Aorta (tissue), 5 donors: ENCODE measurements at regions not wholly inside any gene's neighbourhood (a gene's known extent, or its start where the extent isn't known, plus 50 kb on each side); places are given as distances from the start of the nearest gene placed in this dataset.

Experiments used
- ATAC-seq: fragments of 200-7000 bp; cut with Tn5 transposase; one replicate; pipeline ENCODE4 v1.9.1; 2022; ENCODE audit warnings: moderate library complexity; ENCODE audit not compliant: low FRiP score
- DNase-seq, 2 donors: peaks; one replicate each; pipeline ENCODE4 v3.0.0-alpha.2; 2020
- H3K27ac ChIP-seq, 2 donors: one replicate each; pipeline ENCODE4 v1.5.1; 2013; ENCODE audit warnings: low read length in 2 of 2, mild to moderate bottlenecking in 2 of 2, moderate library complexity in 2 of 2, control low read depth in 1 of 2, inconsistent platforms in 1 of 2, low read depth in 1 of 2
- H3K27me3 ChIP-seq, 2 donors: one replicate each; pipeline ENCODE4 v1.6.1; 2013; ENCODE audit warnings: control low read depth in 1 of 2, low read length in 1 of 2, mild to moderate bottlenecking in 1 of 2, moderate library complexity in 1 of 2; ENCODE audit not compliant: insufficient read depth in 2 of 2, control insufficient read depth in 1 of 2
- H3K36me3 ChIP-seq, 2 donors: one replicate each; pipeline ENCODE4 v1.6.1; 2013; ENCODE audit warnings: control low read depth in 1 of 2, low read length in 1 of 2, mild to moderate bottlenecking in 1 of 2; ENCODE audit not compliant: insufficient read depth in 2 of 2, control insufficient read depth in 1 of 2
- H3K4me1 ChIP-seq, 2 donors: one replicate each; pipeline ENCODE4 v1.6.1; 2013; ENCODE audit warnings: low read length in 2 of 2, control low read depth in 1 of 2, mild to moderate bottlenecking in 1 of 2, moderate library complexity in 1 of 2; ENCODE audit not compliant: insufficient read depth in 2 of 2, control insufficient read depth in 1 of 2
- H3K4me3 ChIP-seq, 2 donors: one replicate each; pipeline ENCODE4 v1.5.1; 2013; ENCODE audit warnings: low read length in 2 of 2, control low read depth in 1 of 2, mild to moderate bottlenecking in 1 of 2
- H3K9me3 ChIP-seq: one replicate; pipeline ENCODE4 v1.6.1; 2013; ENCODE audit warnings: mild to moderate bottlenecking, low read length; ENCODE audit not compliant: control insufficient read depth
- WGBS, 2 donors: extraction: QIAGEN DNeasy Blood & Tissue Kit; methylation state at CpG; one replicate each; pipeline ENCODE4 v1.1.7; 2013; 5-methylcytosine and 5-hydroxymethylcytosine counted together
- intact Hi-C, 2 donors: fragments of 100-400 bp; cut with DNase I; formaldehyde crosslinking; loops; one replicate each; pipeline versions ENCODE4 v1.14.2 to v1.15.0; 2022
- donor health status: healthy with polysubstance abuse.
- donor health status: Bipolar disorder and iron deficiency.
- donor health status: DM: no; HTN: no; CAD: no.
- donor health status: DM: no; HTN: no; CAD: no.
- donor health status: DM: yes; HTN: yes; CAD: no.

DNA sequence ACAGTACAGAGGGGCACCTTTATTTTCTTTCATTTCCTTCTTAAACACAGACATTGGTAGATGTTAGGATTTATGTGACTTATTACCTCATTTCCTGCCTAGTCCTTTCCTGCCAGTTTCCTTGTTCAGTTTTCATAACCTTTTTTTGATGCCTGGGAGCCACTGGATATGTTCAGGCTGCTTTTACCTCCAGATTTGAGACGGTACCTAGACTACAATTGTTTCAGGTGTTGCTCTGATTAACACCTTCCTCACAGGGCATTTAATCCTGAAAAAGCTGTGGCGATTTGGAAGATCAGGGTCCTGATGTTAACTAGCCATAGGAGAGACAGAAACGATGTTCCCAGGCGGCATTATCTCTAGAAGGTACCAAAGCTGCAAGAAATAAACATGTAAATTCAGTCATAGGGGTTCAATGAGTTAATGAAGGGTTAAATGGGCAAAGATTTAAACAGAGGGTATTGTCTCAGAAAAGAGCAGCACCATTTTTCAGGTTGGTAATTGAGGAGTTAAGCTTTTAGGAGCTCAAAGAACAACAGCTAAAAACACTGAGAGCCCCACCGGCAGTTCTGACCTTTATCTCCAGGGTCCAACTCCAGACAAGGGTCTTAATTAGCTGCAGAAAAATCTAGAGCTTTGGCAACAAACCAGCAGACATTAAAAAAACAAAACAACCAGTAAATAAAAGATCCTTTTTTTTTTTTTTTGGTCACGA, 93.3 kb downstream of the HRH4 start:
- no peak overlapping the region for H3K27ac ChIP-seq
- H3K4me1 ChIP-seq = no peaks in the 10 kb centered on the region
- no peaks in the 10 kb centered on the region for H3K36me3 ChIP-seq
- intact Hi-C loops = no loop called here
- H3K27me3 ChIP-seq = no peaks in the 10 kb centered on the region
- ATAC-seq = no peak
- no peaks in the 10 kb centered on the region for H3K9me3 ChIP-seq
- no peak for DNase-seq
- WGBS, 2 donors = 53 to 54% methylated on average over 6 of the region's 6 CpGs
- no peak overlapping the region for H3K4me3 ChIP-seq

DNA sequence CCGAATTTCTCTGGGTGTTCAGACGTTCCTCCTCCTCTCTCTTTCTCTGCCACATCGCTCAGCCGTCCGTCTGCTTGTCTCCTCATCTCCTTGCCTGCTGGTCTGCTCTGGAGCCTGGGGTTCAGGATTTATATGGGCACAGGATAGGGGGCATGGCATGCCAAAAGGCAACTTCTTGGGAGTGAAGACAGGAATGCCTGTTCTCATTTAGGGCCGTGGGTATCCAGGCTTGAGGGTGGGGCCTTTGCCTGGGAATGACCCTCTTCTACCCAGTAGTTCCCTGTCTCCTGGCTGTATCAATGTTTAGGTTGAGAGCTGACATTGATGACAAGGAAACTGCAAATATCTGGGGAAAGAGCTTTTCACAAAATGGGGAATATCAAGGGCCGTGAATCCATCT, 98.0 kb downstream of the HRH4 start:
- H3K27ac ChIP-seq = no peak overlapping the region
- intact Hi-C loops = no loop called here
- no peaks in the 10 kb centered on the region for H3K27me3 ChIP-seq
- no peaks in the 10 kb centered on the region for H3K9me3 ChIP-seq
- H3K4me1 ChIP-seq = no peaks in the 10 kb centered on the region
- 61 to 65% methylated on average over 7 of the region's 7 CpGs for WGBS, 2 donors
- no peak for DNase-seq
- H3K4me3 ChIP-seq = no peak overlapping the region
- H3K36me3 ChIP-seq = no peaks in the 10 kb centered on the region
- no peak for ATAC-seq

DNA sequence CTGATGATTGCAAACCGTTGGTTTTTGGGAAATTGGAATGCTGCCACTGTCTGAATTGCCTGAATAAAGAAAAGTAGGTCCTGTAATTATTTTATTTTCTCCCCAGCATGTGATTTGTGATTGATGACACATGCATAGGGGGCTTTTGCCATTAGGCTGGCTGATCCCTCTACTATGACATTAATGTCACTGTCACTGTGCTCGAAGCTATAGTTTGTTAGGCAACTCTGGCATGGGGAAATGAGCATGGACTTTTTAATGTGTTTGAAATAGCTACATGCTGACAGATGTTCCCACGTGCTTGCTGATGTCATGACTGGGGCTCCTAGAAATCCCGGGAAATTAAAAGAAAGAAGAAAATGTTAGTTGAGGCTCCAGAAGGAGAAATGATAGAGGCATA, 99.1 kb downstream of the HRH4 start:
- 7 to 8% methylated on average over 4 of the region's 4 CpGs for WGBS, 2 donors
- H3K27ac ChIP-seq = no peak overlapping the region
- no peaks in the 10 kb centered on the region for H3K4me1 ChIP-seq
- no peaks in the 10 kb centered on the region for H3K27me3 ChIP-seq
- intact Hi-C loops = no loop called here
- no peaks in the 10 kb centered on the region for H3K36me3 ChIP-seq
- DNase-seq (no peak), ATAC-seq (no peak)
- no peak overlapping the region for H3K4me3 ChIP-seq
- H3K9me3 ChIP-seq = no peaks in the 10 kb centered on the region

DNA sequence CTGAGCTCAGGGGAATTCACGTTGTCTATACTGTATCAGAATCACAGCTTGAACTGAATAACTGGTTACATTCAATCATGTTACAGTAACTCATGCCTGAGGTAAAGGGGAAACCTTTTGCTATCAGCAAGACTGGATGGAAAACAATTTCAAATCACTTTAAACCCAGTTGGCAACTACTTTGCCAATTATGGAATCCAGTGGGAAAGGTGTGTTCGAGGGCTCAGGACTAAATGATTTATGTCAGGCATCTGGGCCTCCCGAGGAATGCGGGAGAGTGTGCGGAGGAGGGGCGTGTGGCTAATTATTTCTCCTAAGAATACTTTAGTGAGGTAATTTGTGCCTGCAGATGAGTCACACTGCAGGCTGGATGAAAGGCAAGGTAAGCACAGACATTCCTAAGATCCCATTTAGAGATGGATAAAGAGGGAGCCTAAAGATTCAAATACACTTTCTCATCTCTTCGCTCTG, 100.1 kb downstream of the HRH4 start:
- intact Hi-C loops = no loop called here
- Histone ChIP-seq H3K36me3 (no peaks in the 10 kb centered on the region), H3K4me1 (no peaks in the 10 kb centered on the region), H3K27me3 (no peaks in the 10 kb centered on the region), H3K4me3 (no peak overlapping the region), H3K27ac (no peak overlapping the region), H3K9me3 (no peaks in the 10 kb centered on the region)
- ATAC-seq (no peak), DNase-seq (no peak)
- WGBS, 2 donors = 32 to 38% methylated on average over 7 of the region's 7 CpGs

DNA sequence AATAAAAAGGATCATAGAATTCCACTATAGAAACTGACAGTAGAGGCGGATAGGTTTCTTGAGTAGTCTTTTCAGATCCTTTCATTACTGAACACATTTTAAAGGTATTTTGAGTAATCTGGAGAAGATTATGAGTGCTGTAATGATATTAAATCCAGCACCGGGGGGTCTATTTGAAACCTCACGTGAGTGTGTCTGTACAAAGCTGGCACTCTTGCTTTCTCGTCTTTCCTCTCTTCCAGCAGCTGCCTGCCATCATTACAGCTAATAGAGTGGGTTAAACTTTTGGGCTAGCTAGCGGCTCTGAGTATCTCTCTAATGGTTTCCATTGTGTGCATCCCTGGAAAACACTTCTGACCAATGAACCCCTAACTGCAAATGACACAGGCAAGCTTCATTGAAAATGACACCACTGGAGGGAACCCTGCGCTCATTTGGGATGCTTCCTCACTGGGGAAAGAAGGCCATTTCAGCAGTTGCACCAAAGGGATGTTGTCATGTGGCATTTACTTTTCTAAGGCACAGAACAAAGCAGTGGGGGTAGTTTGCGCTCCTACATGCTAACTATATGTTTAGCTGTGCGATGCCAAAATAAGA, 101.0 kb downstream of the HRH4 start:
- H3K4me1 ChIP-seq = no peaks in the 10 kb centered on the region
- 83 to 86% methylated on average over 8 of the region's 8 CpGs for WGBS, 2 donors
- H3K27me3 ChIP-seq = no peaks in the 10 kb centered on the region
- no peaks in the 10 kb centered on the region for H3K9me3 ChIP-seq
- DNase-seq (no peak), ATAC-seq (no peak)
- H3K27ac ChIP-seq = no peak overlapping the region
- intact Hi-C loops = no loop called here
- no peaks in the 10 kb centered on the region for H3K36me3 ChIP-seq
- no peak overlapping the region for H3K4me3 ChIP-seq

DNA sequence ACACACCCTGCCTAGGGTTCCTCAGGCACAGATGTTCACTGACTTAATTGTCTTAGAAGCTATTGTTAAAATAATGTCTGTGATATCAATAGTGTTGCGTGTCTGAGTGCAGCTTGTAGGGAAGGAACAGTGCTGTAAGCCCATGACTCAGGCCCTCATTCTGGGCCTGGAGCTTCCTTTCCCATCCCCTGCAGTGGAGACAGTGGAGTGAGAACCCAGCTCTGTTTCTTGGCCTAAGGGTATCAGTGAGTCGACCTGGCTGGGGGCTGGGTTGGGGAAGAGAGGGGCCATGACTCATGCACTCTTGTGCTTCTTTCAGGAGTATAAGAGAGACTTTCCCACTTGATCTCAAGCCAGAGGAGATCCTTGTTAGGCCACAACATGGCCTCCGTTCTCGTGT, 106.8 kb downstream of the HRH4 start:
- no peak for ATAC-seq
- H3K27ac ChIP-seq = no peak overlapping the region
- H3K27me3 ChIP-seq = no peaks in the 10 kb centered on the region
- no peak for DNase-seq
- no peak overlapping the region for H3K4me3 ChIP-seq
- 79 to 84% methylated on average over 4 of the region's 4 CpGs for WGBS, 2 donors
- no peaks in the 10 kb centered on the region for H3K4me1 ChIP-seq
- intact Hi-C loops = no loop called here
- H3K36me3 ChIP-seq = no peaks in the 10 kb centered on the region
- H3K9me3 ChIP-seq = no peaks in the 10 kb centered on the region

DNA sequence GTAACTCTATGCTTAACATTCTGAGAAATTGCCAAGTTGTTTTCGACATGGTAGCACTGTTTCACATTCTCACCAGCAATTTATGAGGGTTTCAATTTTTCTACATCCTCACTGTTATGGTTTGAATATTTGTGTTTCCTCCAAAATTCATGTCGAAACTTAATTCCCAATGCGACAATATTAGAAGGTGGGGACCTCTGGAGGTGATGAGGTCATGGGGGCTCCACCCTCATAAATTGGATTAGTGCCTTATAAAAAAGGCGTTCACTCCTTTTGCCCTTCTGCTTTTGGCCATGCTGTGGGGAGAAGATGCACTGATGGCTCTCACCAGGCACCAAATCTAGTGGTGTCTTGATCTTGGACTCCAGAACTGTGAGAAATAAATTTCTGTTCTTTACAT, 110.3 kb downstream of the HRH4 start:
- H3K27ac ChIP-seq = no peak overlapping the region
- intact Hi-C loops = no loop called here
- WGBS, 2 donors = 84 to 87% methylated on average over 4 of the region's 4 CpGs

DNA sequence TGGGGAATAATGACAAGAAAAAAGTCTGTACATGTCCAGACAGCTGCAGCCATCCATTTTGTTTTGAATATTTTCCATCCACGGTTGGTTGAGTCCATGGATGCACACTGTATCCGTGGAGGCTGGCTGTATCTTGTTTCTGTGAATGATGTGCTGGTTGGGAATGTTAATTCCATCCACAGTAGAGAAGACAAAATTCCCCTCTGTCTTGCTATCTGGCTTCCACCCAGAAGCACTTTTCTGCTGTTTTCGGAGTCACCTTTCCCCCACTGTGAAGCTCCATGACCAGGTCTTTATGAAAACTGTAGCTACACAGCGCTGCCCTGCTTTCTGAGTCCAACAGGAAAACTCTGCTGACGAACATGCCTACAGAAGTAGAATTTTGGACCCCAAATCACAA, 122.3 kb downstream of the HRH4 start:
- WGBS, 2 donors = 73 to 76% methylated on average over 5 of the region's 5 CpGs
- intact Hi-C loops = no loop called here
- H3K9me3 ChIP-seq = no peaks in the 10 kb centered on the region

More for the DNA sequence above, 110.3 kb downstream of the HRH4 start:
- H3K4me1 ChIP-seq = no peaks in the 10 kb centered on the region
- no peak for DNase-seq
- H3K4me3 ChIP-seq = no peak overlapping the region
- H3K27me3 ChIP-seq = no peaks in the 10 kb centered on the region
- ATAC-seq = no peak
- no peaks in the 10 kb centered on the region for H3K36me3 ChIP-seq
- peaks cover 4% of the 10 kb centered on the region for H3K9me3 ChIP-seq

DNA sequence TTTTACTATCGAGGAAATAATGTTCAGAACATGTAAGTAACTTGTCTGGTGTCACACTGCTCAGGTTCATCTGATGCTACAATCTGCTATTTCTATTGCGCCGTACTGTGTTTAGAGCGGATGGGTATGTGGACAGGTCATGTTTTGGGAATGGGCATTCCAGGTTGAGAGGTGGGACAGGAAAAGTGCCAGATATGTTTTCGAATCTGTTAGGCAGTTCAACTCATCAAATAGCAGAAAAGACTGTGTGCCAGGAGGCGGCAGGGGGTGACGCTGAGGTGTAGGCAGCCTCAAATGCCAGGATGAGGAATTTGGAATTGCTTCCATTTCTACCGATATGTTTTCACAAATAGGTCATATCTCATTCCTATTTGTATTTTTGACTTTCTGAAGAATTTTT, 123.8 kb downstream of the HRH4 start:
- 79 to 83% methylated on average over 8 of the region's 8 CpGs for WGBS, 2 donors
- no peak for DNase-seq
- H3K27ac ChIP-seq = no peak overlapping the region

More for the DNA sequence above, 122.3 kb downstream of the HRH4 start:
- DNase-seq (no peak), ATAC-seq (no peak)
- Histone ChIP-seq H3K36me3 (no peaks in the 10 kb centered on the region), H3K27me3 (no peaks in the 10 kb centered on the region), H3K4me3 (no peak overlapping the region), H3K27ac (no peak overlapping the region), H3K4me1 (no peaks in the 10 kb centered on the region)

More for the DNA sequence above, 123.8 kb downstream of the HRH4 start:
- no peaks in the 10 kb centered on the region for H3K27me3 ChIP-seq
- no peak for ATAC-seq
- H3K4me3 ChIP-seq = no peak overlapping the region
- intact Hi-C loops = no loop called here
- H3K9me3 ChIP-seq = no peaks in the 10 kb centered on the region
- H3K36me3 ChIP-seq = no peaks in the 10 kb centered on the region
- no peaks in the 10 kb centered on the region for H3K4me1 ChIP-seq
